GM12875 (cell line): ENCODE measurements at regions not wholly inside any gene's neighbourhood (a gene's known extent, or its start where the extent isn't known, plus 50 kb on each side); places are given as distances from the start of the nearest gene placed in this dataset.

Experiments
- H3K4me3 ChIP-seq: one replicate; pipeline ENCODE4 v1.5.1; 2011; ENCODE audit warnings: low read depth, low read length, control low read depth
- CTCF ChIP-seq: IDR thresholded peaks from 2 replicates; pipeline ENCODE4 v1.5.1; 2011; ENCODE audit warnings: low read depth, mild to moderate bottlenecking, control low read depth, inconsistent platforms, low read length, moderate library complexity, borderline replicate concordance; ENCODE audit not compliant: insufficient read depth

- TF ChIP-seq CTCF = no peak
- no peak overlapping the region for H3K4me3 ChIP-seq
Measured at GRCh38 chr1:2905356-2905755, 103.9 kb upstream of the TTC34 start.

- H3K4me3 ChIP-seq = no peak overlapping the region
- no peak for TF ChIP-seq CTCF
Measured at GRCh38 chr1:2906085-2906484, 104.6 kb upstream of the TTC34 start.

DNA sequence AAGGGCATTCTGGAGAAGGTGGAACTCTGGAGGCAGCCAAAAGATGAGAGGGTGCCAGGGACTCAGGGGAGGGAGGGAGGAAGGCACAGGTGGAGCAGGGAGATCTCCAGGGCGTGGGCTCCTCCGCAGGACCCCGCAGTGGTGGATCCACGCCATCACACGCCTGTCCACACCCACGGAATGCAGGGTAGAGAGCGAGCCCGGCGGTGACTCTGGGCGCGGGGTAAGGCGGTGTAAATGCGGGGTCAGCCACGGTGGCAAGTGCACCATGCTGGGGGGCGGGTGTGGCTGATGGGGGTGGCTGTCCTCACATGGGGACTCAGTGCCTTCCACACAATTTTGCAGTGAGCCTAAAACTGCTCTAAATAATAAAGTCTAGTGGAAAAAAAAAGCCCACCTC is 105.1 kb upstream of the TTC34 start:
- TF ChIP-seq CTCF = no peak
- H3K4me3 ChIP-seq = no peak overlapping the region

DNA sequence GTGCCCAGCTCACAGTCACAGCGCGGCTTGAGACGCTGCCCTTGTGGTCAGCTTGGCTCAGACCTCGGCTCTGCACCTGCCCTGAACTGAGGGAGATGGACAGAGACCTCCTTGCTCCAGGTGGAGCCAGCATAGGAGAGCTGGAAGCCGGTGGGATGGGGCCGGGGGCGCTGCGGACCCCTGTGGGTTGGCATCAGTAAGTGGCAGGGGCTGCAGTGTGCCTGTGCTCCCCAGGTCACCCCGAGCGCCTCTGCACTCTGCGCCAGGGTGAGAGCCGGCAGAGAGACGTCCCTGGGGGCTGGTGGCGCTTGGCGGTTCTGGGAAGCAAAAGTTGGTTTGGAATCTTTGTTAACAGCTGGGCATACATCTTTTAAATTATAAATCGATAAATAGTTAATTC is 105.6 kb upstream of the TTC34 start:
- no peak for TF ChIP-seq CTCF

DNA sequence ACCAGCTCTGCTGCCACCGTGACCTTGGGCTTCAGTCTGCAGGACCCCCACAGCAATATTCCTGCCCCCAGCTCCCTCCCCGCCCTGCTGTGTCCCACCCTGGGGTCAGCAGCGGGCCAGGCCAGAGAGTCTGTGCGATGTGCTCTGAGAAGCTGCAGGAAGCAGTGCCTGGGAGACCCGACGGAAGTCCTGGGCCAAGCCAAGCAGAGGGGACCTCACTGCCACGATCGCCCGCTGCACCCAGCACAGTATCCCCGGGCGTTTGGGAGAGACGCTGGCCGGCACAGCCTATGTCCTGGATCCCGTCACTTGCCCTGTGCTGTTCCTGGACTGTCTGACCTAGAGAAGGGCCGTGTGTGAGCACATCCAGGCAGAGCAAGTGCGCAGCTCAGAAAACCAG is 106.6 kb upstream of the TTC34 start:
- H3K4me3 ChIP-seq = no peak overlapping the region
- no peak for TF ChIP-seq CTCF

More for the DNA sequence above, 105.6 kb upstream of the TTC34 start:
- no peak overlapping the region for H3K4me3 ChIP-seq

GRCh38 chr1:2908561-2908960 is 107.1 kb upstream of the TTC34 start:
- TF ChIP-seq CTCF = no peak
- no peak overlapping the region for H3K4me3 ChIP-seq

GRCh38 chr1:2909797-2910196 is 108.3 kb upstream of the TTC34 start:
- TF ChIP-seq CTCF = no peak
- H3K4me3 ChIP-seq = no peak overlapping the region
